ENCODE measurements at regions not wholly inside any gene's neighbourhood (a gene's known extent, or its start where the extent isn't known, plus 50 kb on each side); places are given as distances from the start of the nearest gene placed in this dataset.

DNA sequence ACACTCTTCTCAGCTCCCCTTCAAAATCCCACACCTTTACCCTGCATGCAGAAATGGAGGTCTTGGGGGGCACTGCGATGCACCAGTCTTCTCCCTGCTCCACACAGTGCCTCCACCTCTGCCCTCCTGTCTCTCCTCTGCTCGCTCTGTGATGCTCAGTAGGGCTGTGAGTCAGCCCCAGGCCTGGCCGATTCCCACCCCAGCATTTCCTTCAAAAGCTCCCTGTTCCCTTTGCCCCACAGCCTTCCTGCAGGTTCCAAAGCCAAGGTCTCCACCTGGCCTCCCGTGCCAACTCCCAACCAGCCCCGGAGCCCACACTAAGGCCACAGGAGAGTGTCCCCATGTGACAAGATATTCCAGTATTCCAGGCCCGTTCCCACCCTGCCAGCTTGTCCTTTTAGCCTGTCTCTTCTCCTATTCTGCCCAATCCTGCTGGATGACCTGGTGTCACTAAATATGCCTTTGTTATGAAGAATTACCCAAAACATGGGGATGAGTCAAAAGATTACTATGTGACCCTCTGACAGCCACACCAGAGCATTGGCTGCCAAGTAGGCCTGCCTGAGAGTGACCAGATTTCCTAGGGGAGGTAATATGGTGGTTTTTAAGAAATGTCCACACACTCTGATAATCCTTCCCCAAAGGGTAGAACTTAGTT lies 118.9 kb upstream of the NXT1 start:
- H3K27ac Mint-ChIP-seq: no peak overlapping the region
- Histone ChIP-seq H3K4me3 (ENCODE audit: control extremely low read depth in 1 of 5, extremely low read depth in 1 of 5, insufficient read depth in 1 of 5, low read depth in 2 of 5, low read length in 4 of 5) (no peak overlapping the region), H2AFZ (ENCODE audit: insufficient read depth, low read depth, low read length, poor library complexity, severe bottlenecking) (no peak overlapping the region), H3K79me2 (ENCODE audit: control insufficient read depth, insufficient read depth, low read length) (no peaks in the 10 kb centered on the region), H3K36me3 (replicated peaks in 1 of 2; ENCODE audit: control extremely low read depth in 1 of 2, control insufficient read depth in 1 of 2, extremely low read depth in 1 of 2, insufficient read depth in 2 of 2, low read length in 1 of 2) (no peaks in the 10 kb centered on the region), H3K27ac (ENCODE audit: low read length in 2 of 2) (no peak overlapping the region), H3K4me2 (replicated peaks; ENCODE audit: low read depth, low read length, poor library complexity, severe bottlenecking) (no peak overlapping the region), H3K4me1 (ENCODE audit: control insufficient read depth in 2 of 2, insufficient read depth in 2 of 2, low read length in 2 of 2) (no peaks in the 10 kb centered on the region), H3K27me3 (replicated peaks in 1 of 4; ENCODE audit: control extremely low read depth in 1 of 4, control insufficient read depth in 3 of 4, insufficient read depth in 4 of 4, low read length in 3 of 4) (no peaks in the 10 kb centered on the region), H3K9ac (ENCODE audit: low read length) (no peak overlapping the region), H4K20me1 (ENCODE audit: control insufficient read depth, insufficient read depth, low read length, poor library complexity, severe bottlenecking) (no peaks in the 10 kb centered on the region), H3K9me3 (ENCODE audit: control extremely low read depth in 1 of 3, control insufficient read depth in 2 of 3, insufficient read depth in 1 of 3, low read length in 2 of 3) (peaks cover 0 to 30% (median 2%) of the 10 kb centered on the region in 3 donors)
- peaks cover 8% of the 10 kb centered on the region for H3K9me3 Mint-ChIP-seq (ENCODE audit: insufficient read depth)
- intact Hi-C loops (cut with micrococcal nuclease): no loop called here
- CTCF ChIA-PET: no interaction called here
- peaks cover 10% of the 10 kb centered on the region for H3K27me3 Mint-ChIP-seq
- DNase-seq (no peak), ATAC-seq (ENCODE audit: low read depth) (no peak)
- 76% methylated on average over 6 of the region's 6 CpGs for WGBS (ENCODE audit: insufficient coverage)
- H3K4me3 Mint-ChIP-seq: no peak overlapping the region
- POLR2A ChIA-PET: no interaction called here
- TF ChIP-seq, protein P1, sequence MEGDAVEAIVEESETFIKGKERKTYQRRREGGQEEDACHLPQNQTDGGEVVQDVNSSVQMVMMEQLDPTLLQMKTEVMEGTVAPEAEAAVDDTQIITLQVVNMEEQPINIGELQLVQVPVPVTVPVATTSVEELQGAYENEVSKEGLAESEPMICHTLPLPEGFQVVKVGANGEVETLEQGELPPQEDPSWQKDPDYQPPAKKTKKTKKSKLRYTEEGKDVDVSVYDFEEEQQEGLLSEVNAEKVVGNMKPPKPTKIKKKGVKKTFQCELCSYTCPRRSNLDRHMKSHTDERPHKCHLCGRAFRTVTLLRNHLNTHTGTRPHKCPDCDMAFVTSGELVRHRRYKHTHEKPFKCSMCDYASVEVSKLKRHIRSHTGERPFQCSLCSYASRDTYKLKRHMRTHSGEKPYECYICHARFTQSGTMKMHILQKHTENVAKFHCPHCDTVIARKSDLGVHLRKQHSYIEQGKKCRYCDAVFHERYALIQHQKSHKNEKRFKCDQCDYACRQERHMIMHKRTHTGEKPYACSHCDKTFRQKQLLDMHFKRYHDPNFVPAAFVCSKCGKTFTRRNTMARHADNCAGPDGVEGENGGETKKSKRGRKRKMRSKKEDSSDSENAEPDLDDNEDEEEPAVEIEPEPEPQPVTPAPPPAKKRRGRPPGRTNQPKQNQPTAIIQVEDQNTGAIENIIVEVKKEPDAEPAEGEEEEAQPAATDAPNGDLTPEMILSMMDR (IDR thresholded peaks at IDR 0.05): no peak
- no peak for TF ChIP-seq EZH2 (IDR thresholded peaks at IDR 0.05; ENCODE audit: borderline replicate concordance, insufficient read depth, low read depth, low read length, poor library complexity, severe bottlenecking)
- H3K4me1 Mint-ChIP-seq: no peaks in the 10 kb centered on the region

DNA sequence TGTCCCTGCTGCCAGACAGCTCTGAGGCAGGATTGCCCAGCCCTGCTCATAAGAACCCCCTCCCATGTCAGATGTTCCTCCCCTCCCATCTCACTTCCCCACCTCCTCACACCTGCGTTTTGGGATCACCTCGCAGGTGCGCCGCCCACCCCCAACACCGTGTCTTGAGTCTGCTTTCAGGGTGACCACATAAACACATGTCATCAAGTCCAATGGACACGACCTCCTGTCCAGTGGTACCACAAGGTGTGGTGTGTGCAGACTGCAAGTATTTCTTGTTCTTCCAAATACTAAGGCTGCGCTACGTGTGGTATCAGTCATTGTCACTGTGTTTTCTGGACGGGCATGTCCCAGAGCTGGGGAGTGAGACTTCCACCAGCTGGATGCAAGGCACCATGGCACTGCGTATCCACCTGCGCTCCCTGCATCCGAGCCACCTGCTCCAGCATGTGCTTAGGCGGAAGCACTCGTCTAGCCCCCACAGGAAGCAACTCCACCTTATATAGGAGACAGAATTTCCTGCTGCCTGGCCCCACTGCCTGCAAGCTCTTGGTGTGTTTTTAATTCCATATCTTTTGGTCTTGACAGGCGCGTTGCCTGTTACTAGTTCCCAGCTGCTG lies 119.7 kb upstream of the NXT1 start:
- H4K20me1 ChIP-seq (ENCODE audit: control insufficient read depth, insufficient read depth, low read length, poor library complexity, severe bottlenecking): no peaks in the 10 kb centered on the region
- intact Hi-C loops (cut with micrococcal nuclease): no loop called here
- Mint-ChIP-seq H3K27ac (no peak overlapping the region), H3K4me1 (no peaks in the 10 kb centered on the region), H3K4me3 (no peak overlapping the region), H3K9me3 (ENCODE audit: insufficient read depth) (peaks cover 8% of the 10 kb centered on the region), H3K27me3 (peaks cover 14% of the 10 kb centered on the region)
- ChIA-PET CTCF (no interaction called here), POLR2A (no interaction called here)
- no peaks in the 10 kb centered on the region for H3K4me1 ChIP-seq (ENCODE audit: control insufficient read depth in 2 of 2, insufficient read depth in 2 of 2, low read length in 2 of 2)
- H3K9ac ChIP-seq (ENCODE audit: low read length): no peak overlapping the region
- H3K36me3 ChIP-seq (replicated peaks in 1 of 2; ENCODE audit: control extremely low read depth in 1 of 2, control insufficient read depth in 1 of 2, extremely low read depth in 1 of 2, insufficient read depth in 2 of 2, low read length in 1 of 2): no peaks in the 10 kb centered on the region
- no peaks in the 10 kb centered on the region for H3K79me2 ChIP-seq (ENCODE audit: control insufficient read depth, insufficient read depth, low read length)
- DNase-seq: no peak
- no peak for ATAC-seq (ENCODE audit: low read depth)
- no peak for TF ChIP-seq EZH2 (IDR thresholded peaks at IDR 0.05; ENCODE audit: borderline replicate concordance, insufficient read depth, low read depth, low read length, poor library complexity, severe bottlenecking)
- TF ChIP-seq, protein P1 (IDR thresholded peaks at IDR 0.05): no peak
- H2AFZ ChIP-seq (ENCODE audit: insufficient read depth, low read depth, low read length, poor library complexity, severe bottlenecking): no peak overlapping the region
- no peaks in the 10 kb centered on the region for H3K27me3 ChIP-seq (replicated peaks in 1 of 4; ENCODE audit: control extremely low read depth in 1 of 4, control insufficient read depth in 3 of 4, insufficient read depth in 4 of 4, low read length in 3 of 4)
- no peak overlapping the region for H3K4me2 ChIP-seq (replicated peaks; ENCODE audit: low read depth, low read length, poor library complexity, severe bottlenecking)
- no peak overlapping the region for H3K27ac ChIP-seq (ENCODE audit: low read length in 2 of 2)
- H3K4me3 ChIP-seq (ENCODE audit: control extremely low read depth in 1 of 5, extremely low read depth in 1 of 5, insufficient read depth in 1 of 5, low read depth in 2 of 5, low read length in 4 of 5): no peak overlapping the region
- 46% methylated on average over 16 of the region's 16 CpGs for WGBS (ENCODE audit: insufficient coverage)
- peaks cover 0 to 30% (median 2%) of the 10 kb centered on the region in 3 donors for H3K9me3 ChIP-seq (ENCODE audit: control extremely low read depth in 1 of 3, control insufficient read depth in 2 of 3, insufficient read depth in 1 of 3, low read length in 2 of 3)
